T-cell (primary cell): ENCODE measurements at regions not wholly inside any gene's neighbourhood (a gene's known extent, or its start where the extent isn't known, plus 50 kb on each side); places are given as distances from the start of the nearest gene placed in this dataset.

Source experiments
- ATAC-seq, 4 experiments: fragments of 200-7000 bp in 3 of 4; fragments of 150-1000 bp in 1 of 4; cut with Tn5 transposase; replicated peaks in 1 of 4; 1 replicate in 3 of 4; 2 replicates in 1 of 4; pipeline ENCODE4 v1.10.0; 2021; ENCODE audit warnings: moderate library complexity in 3 of 4, mild to moderate bottlenecking in 2 of 4, moderate number of reproducible peaks in 1 of 4
- CTCF ChIA-PET, 2 donors: fragments of 300-600 bp; sonication (Branson Sonifier 250); formaldehyde crosslinking; loops; one replicate each; lab custom pipeline; 2022; ENCODE audit warnings: antibody characterized with exemption in 2 of 2; lab: Charles Lee
- POLR2A ChIA-PET, 2 donors: fragments of 300-600 bp; sonication (Branson Sonifier 250); formaldehyde crosslinking; loops; one replicate each; lab custom pipeline; 2022; ENCODE audit warnings: antibody characterized with exemption in 2 of 2; lab: Charles Lee
- DNase-seq, 35 experiments: peaks; one replicate each; pipeline versions ENCODE4 v3.0.0 to v3.0.0-alpha.2; 2013 to 2023
- H3K27ac ChIP-seq: one replicate; pipeline ENCODE4 v1.5.1; 2013; ENCODE audit warnings: low read length
- H3K27me3 ChIP-seq, 2 experiments: replicated peaks in 1 of 2; 1 replicate in 1 of 2; 2 replicates in 1 of 2; pipeline versions ENCODE4 v1.6.1 to v1.7.0; 2013; ENCODE audit warnings: low read length in 1 of 2, mixed read lengths in 1 of 2; ENCODE audit not compliant: control insufficient read depth in 2 of 2, insufficient read depth in 2 of 2; ENCODE audit errors: extremely low read depth in 1 of 2
- H3K36me3 ChIP-seq, 2 donors: 1 replicate in 1 of 2; 2 replicates in 1 of 2; pipeline versions ENCODE4 v1.6.1 to v1.7.0; 2013; ENCODE audit warnings: low read length in 1 of 2; ENCODE audit not compliant: control insufficient read depth in 2 of 2, insufficient read depth in 1 of 2; ENCODE audit errors: extremely low read depth in 1 of 2
- H3K4me1 ChIP-seq, 2 experiments: 1 replicate in 1 of 2; 2 replicates in 1 of 2; pipeline versions ENCODE4 v1.6.1 to v1.7.0; 2013; ENCODE audit warnings: low read length in 2 of 2, mixed read lengths in 1 of 2; ENCODE audit not compliant: insufficient read depth in 2 of 2, control insufficient read depth in 1 of 2; ENCODE audit errors: extremely low read depth in 1 of 2
- H3K4me3 ChIP-seq, 2 donors: 1 replicate in 1 of 2; 2 replicates in 1 of 2; pipeline versions ENCODE4 v1.5.1 to v1.7.0; 2013; ENCODE audit warnings: mild to moderate bottlenecking in 2 of 2, low read length in 1 of 2, moderate library complexity in 1 of 2; ENCODE audit not compliant: control insufficient read depth in 1 of 2; ENCODE audit errors: extremely low read depth in 1 of 2
- H3K9me3 ChIP-seq: 2 replicates; pipeline ENCODE4 v1.7.0; 2013
- H3K27ac Mint-ChIP-seq, 2 donors: one replicate each; pipeline ENCODE4 v1.8.0; 2020 to 2021; ENCODE audit warnings: mild to moderate bottlenecking in 2 of 2, mixed read lengths in 2 of 2
- H3K27me3 Mint-ChIP-seq, 2 donors: one replicate each; pipeline ENCODE4 v1.8.0; 2021 to 2022; ENCODE audit warnings: mixed read lengths in 2 of 2
- H3K36me3 Mint-ChIP-seq: one replicate; pipeline ENCODE4 v1.8.0; 2021; ENCODE audit warnings: mixed read lengths
- H3K4me1 Mint-ChIP-seq, 3 donors: one replicate each; pipeline ENCODE4 v1.8.0; 2020 to 2022; ENCODE audit warnings: mixed read lengths in 3 of 3, mild to moderate bottlenecking in 1 of 3
- H3K4me3 Mint-ChIP-seq, 3 donors: one replicate each; pipeline ENCODE4 v1.8.0; 2020 to 2022; ENCODE audit warnings: mild to moderate bottlenecking in 3 of 3, mixed read lengths in 3 of 3, moderate library complexity in 3 of 3
- H3K9me3 Mint-ChIP-seq, 3 donors: one replicate each; pipeline ENCODE4 v1.8.0; 2020 to 2022; ENCODE audit warnings: mixed read lengths in 3 of 3
- WGBS: methylation state at CpG from one replicate; pipeline ENCODE4 v1.1.5; 2013; ENCODE audit warnings: missing lambda C conversion rate; ENCODE audit not compliant: insufficient coverage; 5-methylcytosine and 5-hydroxymethylcytosine counted together

DNA sequence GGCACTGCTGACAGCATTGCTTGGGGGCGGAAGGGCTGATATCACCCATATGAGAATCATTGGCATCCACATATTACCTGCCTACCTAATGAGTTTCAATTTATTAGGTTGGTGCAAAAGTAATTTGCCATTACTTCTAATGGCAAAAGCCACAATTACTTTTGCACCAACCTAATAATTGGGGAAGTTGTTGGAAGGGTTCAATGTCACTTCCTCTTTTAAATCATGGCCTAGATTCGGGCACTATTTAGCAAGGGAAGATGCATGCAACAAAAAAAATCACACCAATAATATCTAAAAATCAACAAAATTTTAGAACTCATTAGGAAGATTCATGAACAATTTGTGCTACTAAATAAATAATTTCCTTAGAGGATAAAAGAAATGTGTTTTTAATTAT is 56.0 kb upstream of the AGTR1 start:
- ChIA-PET CTCF (no interaction called here), POLR2A (no interaction called here)
- no CpG with 5 or more reads among the region's 2 CpGs for WGBS

DNA sequence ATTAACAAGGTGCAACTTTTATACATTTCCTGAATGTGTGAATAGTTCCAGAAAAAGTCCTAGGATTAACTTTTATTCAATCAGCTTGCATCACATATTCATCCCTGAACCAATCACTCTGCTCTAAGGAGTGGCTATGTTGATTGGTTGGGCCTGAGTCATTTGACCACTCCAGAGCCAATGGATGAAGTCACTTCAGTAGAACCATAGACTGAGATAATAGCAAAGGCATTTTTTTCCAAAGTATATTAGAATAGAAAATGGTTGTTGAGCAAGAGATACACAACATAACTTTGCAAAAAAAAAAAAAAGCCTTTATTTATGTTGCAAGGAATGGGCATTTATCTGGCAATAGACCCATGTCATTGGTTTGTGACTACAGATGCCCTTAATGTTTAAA is 55.5 kb upstream of the AGTR1 start:
- H3K9me3 Mint-ChIP-seq = no peaks in the 10 kb centered on the region

More for the DNA sequence above, 56.0 kb upstream of the AGTR1 start:
- H3K9me3 ChIP-seq = no peaks in the 10 kb centered on the region
- H3K4me1 ChIP-seq = no peaks in the 10 kb centered on the region
- no peaks in the 10 kb centered on the region for H3K27me3 Mint-ChIP-seq
- H3K27ac ChIP-seq = no peak overlapping the region
- no peak overlapping the region for H3K4me3 ChIP-seq
- H3K4me1 Mint-ChIP-seq = no peaks in the 10 kb centered on the region
- DNase-seq (no peak), ATAC-seq (no peak)
- H3K36me3 Mint-ChIP-seq = no peaks in the 10 kb centered on the region
- no peaks in the 10 kb centered on the region for H3K36me3 ChIP-seq
- no peak overlapping the region for H3K4me3 Mint-ChIP-seq
- H3K27ac Mint-ChIP-seq = no peak overlapping the region
- H3K9me3 Mint-ChIP-seq = no peaks in the 10 kb centered on the region
- no peaks in the 10 kb centered on the region for H3K27me3 ChIP-seq

GRCh38 chr3:148642616-148643015 is 55.1 kb upstream of the AGTR1 start:
- WGBS = no CpG with 5 or more reads among the region's 2 CpGs
- ChIA-PET CTCF (no interaction called here), POLR2A (interaction anchor here in 1 of 2 donors (0.6 kb wide), 1 partner anchor 1923 kb away, joined by 4 read pairs; no protein-coding TSS in a partner anchor)

More for the DNA sequence above, 55.5 kb upstream of the AGTR1 start:
- no peak overlapping the region for H3K27ac ChIP-seq
- ChIA-PET POLR2A (interaction anchor here in 1 of 2 donors (0.6 kb wide), 1 partner anchor 1922 kb away, joined by 4 read pairs; no protein-coding TSS in a partner anchor), CTCF (no interaction called here)
- H3K9me3 ChIP-seq = no peaks in the 10 kb centered on the region
- no peaks in the 10 kb centered on the region for H3K36me3 ChIP-seq
- no peak for DNase-seq
- H3K27me3 ChIP-seq = no peaks in the 10 kb centered on the region
- no peak for ATAC-seq
- Mint-ChIP-seq H3K4me3 (no peak overlapping the region), H3K27me3 (no peaks in the 10 kb centered on the region), H3K36me3 (no peaks in the 10 kb centered on the region), H3K4me1 (no peaks in the 10 kb centered on the region), H3K27ac (no peak overlapping the region)
- H3K4me3 ChIP-seq = no peak overlapping the region
- H3K4me1 ChIP-seq = no peaks in the 10 kb centered on the region

GRCh38 chr3:148643389-148643840 is 54.3 kb upstream of the AGTR1 start:
- Mint-ChIP-seq H3K4me3 (no peak overlapping the region), H3K27ac (no peak overlapping the region), H3K36me3 (no peaks in the 10 kb centered on the region), H3K27me3 (no peaks in the 10 kb centered on the region), H3K4me1 (no peaks in the 10 kb centered on the region), H3K9me3 (no peaks in the 10 kb centered on the region)
- Histone ChIP-seq H3K9me3 (no peaks in the 10 kb centered on the region), H3K27ac (no peak overlapping the region), H3K4me1 (no peaks in the 10 kb centered on the region), H3K4me3 (no peak overlapping the region), H3K27me3 (no peaks in the 10 kb centered on the region), H3K36me3 (no peaks in the 10 kb centered on the region)
- ChIA-PET POLR2A (no interaction called here), CTCF (no interaction called here)
- WGBS = no CpG with 5 or more reads among the region's 4 CpGs
- DNase-seq (no peak), ATAC-seq (no peak)

More at GRCh38 chr3:148642616-148643015, 55.1 kb upstream of the AGTR1 start:
- no peak for ATAC-seq
- Histone ChIP-seq H3K27ac (no peak overlapping the region), H3K4me3 (no peak overlapping the region), H3K36me3 (no peaks in the 10 kb centered on the region), H3K27me3 (no peaks in the 10 kb centered on the region), H3K4me1 (no peaks in the 10 kb centered on the region), H3K9me3 (no peaks in the 10 kb centered on the region)
- Mint-ChIP-seq H3K4me1 (no peaks in the 10 kb centered on the region), H3K27ac (no peak overlapping the region), H3K4me3 (no peak overlapping the region), H3K27me3 (no peaks in the 10 kb centered on the region), H3K36me3 (no peaks in the 10 kb centered on the region), H3K9me3 (no peaks in the 10 kb centered on the region)
- DNase-seq = no peak

- Mint-ChIP-seq H3K27me3 (no peaks in the 10 kb centered on the region), H3K36me3 (no peaks in the 10 kb centered on the region), H3K27ac (no peak overlapping the region), H3K4me1 (no peaks in the 10 kb centered on the region), H3K4me3 (no peak overlapping the region), H3K9me3 (peaks cover 0 to 2% (median 0%) of the 10 kb centered on the region in 3 donors)
- ATAC-seq (no peak), DNase-seq (no peak)
- Histone ChIP-seq H3K4me1 (no peaks in the 10 kb centered on the region), H3K36me3 (no peaks in the 10 kb centered on the region), H3K27me3 (no peaks in the 10 kb centered on the region), H3K27ac (no peak overlapping the region), H3K9me3 (no peaks in the 10 kb centered on the region), H3K4me3 (no peak overlapping the region)
- ChIA-PET POLR2A (no interaction called here), CTCF (no interaction called here)
- WGBS = no CpG with 5 or more reads among the region's 4 CpGs
Measured at GRCh38 chr3:148646126-148646665, 51.5 kb upstream of the AGTR1 start.
